Activated CD8-positive, alpha-beta T cell treated with anti-CD3 and anti-CD28 coated beads for 36 hours (primary cell): ENCODE measurements at regions not wholly inside any gene's neighbourhood (a gene's known extent, or its start where the extent isn't known, plus 50 kb on each side); places are given as distances from the start of the nearest gene placed in this dataset.

Source experiments
- ATAC-seq: fragments of 200-7000 bp; cut with Tn5 transposase; one replicate; pipeline ENCODE4 v1.10.0; 2021; ENCODE audit warnings: mild to moderate bottlenecking, moderate library complexity
- CTCF ChIA-PET: fragments of 350-600 bp; sonication (Branson Sonifier 250); formaldehyde crosslinking; loops from one replicate; lab custom pipeline; 2021; ENCODE audit warnings: antibody characterized with exemption; lab: Charles Lee
- POLR2A ChIA-PET: fragments of 350-600 bp; sonication (Branson Sonifier 250); formaldehyde crosslinking; loops from one replicate; lab custom pipeline; 2021; ENCODE audit warnings: antibody characterized with exemption; lab: Charles Lee
- DNase-seq: peaks from one replicate; pipeline ENCODE4 v3.0.0-alpha.2; 2020
- H3K27ac Mint-ChIP-seq: one replicate; pipeline ENCODE4 v1.8.0; 2021; ENCODE audit warnings: mild to moderate bottlenecking, mixed read lengths
- H3K27me3 Mint-ChIP-seq: one replicate; pipeline ENCODE4 v1.8.0; 2021; ENCODE audit warnings: mixed read lengths
- H3K36me3 Mint-ChIP-seq: one replicate; pipeline ENCODE4 v1.8.0; 2021; ENCODE audit warnings: low read depth, mixed read lengths
- H3K4me1 Mint-ChIP-seq: one replicate; pipeline ENCODE4 v1.8.0; 2021; ENCODE audit warnings: low read depth, mixed read lengths
- H3K4me3 Mint-ChIP-seq: one replicate; pipeline ENCODE4 v1.8.0; 2021; ENCODE audit warnings: mild to moderate bottlenecking, moderate library complexity, mixed read lengths
- H3K9me3 Mint-ChIP-seq: one replicate; pipeline ENCODE4 v1.8.0; 2021; ENCODE audit warnings: mixed read lengths
- intact Hi-C: fragments of 100-400 bp; cut with micrococcal nuclease; formaldehyde crosslinking; loops from one replicate; pipeline ENCODE4 v1.10.0; 2022
- TF ChIP-seq, protein P1 (sequence below): fragments of 200-600 bp; IDR thresholded peaks from one replicate; pipeline ENCODE4 v1.8.0; 2022; ENCODE audit warnings: antibody characterized with exemption, mild to moderate bottlenecking

- POLR2A ChIA-PET = no interaction called here
- peaks cover 5% of the 10 kb centered on the region for H3K4me1 Mint-ChIP-seq
- no peaks in the 10 kb centered on the region for H3K36me3 Mint-ChIP-seq
- CTCF ChIA-PET = interaction anchor here (1.0 kb wide), 1 partner anchor 80 kb away, joined by 3 read pairs; no protein-coding TSS in a partner anchor
- H3K4me3 Mint-ChIP-seq = no peak overlapping the region
- DNase-seq (no peak), ATAC-seq (no peak)
- H3K27me3 Mint-ChIP-seq = peaks cover 29% of the 10 kb centered on the region
- H3K9me3 Mint-ChIP-seq = no peaks in the 10 kb centered on the region
- intact Hi-C loops = no loop called here
- TF ChIP-seq, protein P1, sequence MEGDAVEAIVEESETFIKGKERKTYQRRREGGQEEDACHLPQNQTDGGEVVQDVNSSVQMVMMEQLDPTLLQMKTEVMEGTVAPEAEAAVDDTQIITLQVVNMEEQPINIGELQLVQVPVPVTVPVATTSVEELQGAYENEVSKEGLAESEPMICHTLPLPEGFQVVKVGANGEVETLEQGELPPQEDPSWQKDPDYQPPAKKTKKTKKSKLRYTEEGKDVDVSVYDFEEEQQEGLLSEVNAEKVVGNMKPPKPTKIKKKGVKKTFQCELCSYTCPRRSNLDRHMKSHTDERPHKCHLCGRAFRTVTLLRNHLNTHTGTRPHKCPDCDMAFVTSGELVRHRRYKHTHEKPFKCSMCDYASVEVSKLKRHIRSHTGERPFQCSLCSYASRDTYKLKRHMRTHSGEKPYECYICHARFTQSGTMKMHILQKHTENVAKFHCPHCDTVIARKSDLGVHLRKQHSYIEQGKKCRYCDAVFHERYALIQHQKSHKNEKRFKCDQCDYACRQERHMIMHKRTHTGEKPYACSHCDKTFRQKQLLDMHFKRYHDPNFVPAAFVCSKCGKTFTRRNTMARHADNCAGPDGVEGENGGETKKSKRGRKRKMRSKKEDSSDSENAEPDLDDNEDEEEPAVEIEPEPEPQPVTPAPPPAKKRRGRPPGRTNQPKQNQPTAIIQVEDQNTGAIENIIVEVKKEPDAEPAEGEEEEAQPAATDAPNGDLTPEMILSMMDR = no peak
- H3K27ac Mint-ChIP-seq = no peak overlapping the region
Observed at GRCh38 chr17:56672195-56672594, 78.7 kb downstream of the NOG start.

DNA sequence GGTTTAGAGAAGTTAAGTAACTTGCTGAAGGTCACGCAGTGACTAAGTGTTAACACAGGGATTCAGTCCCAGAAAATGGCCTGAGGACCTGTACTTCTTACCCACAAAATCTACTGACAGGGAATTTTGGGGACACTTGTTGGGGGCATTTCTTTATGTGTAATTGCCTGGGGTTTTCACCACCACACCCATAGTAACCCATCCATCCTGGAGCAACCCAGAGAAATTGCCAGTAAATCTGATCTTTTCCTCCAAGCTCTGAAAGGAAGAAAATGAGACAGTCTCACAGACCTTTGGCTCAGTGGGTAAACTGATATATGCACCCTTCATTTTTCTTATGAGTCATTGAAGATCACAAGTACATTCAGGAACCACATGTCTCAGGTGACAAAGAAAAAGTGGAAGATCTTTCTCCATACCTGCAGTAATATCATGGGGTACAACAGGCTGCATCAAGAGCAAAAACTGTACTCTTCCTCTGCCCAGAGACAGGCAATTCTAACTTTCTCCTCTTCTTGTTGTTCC lies 81.0 kb downstream of the NOG start:
- ATAC-seq (no peak), DNase-seq (no peak)
- H3K9me3 Mint-ChIP-seq = no peaks in the 10 kb centered on the region
- CTCF ChIA-PET = interaction anchor here (1.8 to 2.1 kb wide), 2 partner anchors 41 to 106 kb away, joined by 6 to 14 read pairs; no protein-coding TSS in a partner anchor
- H3K4me3 Mint-ChIP-seq = no peak overlapping the region
- TF ChIP-seq, protein P1 = no peak
- H3K4me1 Mint-ChIP-seq = peaks cover 16% of the 10 kb centered on the region
- POLR2A ChIA-PET = interaction anchor here (0.8 kb wide), 1 partner anchor 13 kb away, joined by 4 read pairs; no protein-coding TSS in a partner anchor
- no peaks in the 10 kb centered on the region for H3K36me3 Mint-ChIP-seq
- intact Hi-C loops = no loop called here
- H3K27me3 Mint-ChIP-seq = peaks cover 40% of the 10 kb centered on the region
- no peak overlapping the region for H3K27ac Mint-ChIP-seq

- Mint-ChIP-seq H3K36me3 (no peaks in the 10 kb centered on the region), H3K9me3 (no peaks in the 10 kb centered on the region), H3K27me3 (peaks cover 38% of the 10 kb centered on the region), H3K4me1 (peaks cover 22% of the 10 kb centered on the region), H3K4me3 (no peak overlapping the region), H3K27ac (no peak overlapping the region)
- TF ChIP-seq, protein P1 = no peak
- peak; percentile 35 for ATAC-seq
- ChIA-PET POLR2A (no interaction called here), CTCF (interaction anchor here (1.1 to 3.2 kb wide), 5 partner anchors 18 to 177 kb away, joined by 3 to 19 read pairs (median 14); no protein-coding TSS in a partner anchor)
- intact Hi-C loops = no loop called here
- DNase-seq = no peak
Observed at GRCh38 chr17:56675876-56676660, 82.6 kb downstream of the NOG start.

DNA sequence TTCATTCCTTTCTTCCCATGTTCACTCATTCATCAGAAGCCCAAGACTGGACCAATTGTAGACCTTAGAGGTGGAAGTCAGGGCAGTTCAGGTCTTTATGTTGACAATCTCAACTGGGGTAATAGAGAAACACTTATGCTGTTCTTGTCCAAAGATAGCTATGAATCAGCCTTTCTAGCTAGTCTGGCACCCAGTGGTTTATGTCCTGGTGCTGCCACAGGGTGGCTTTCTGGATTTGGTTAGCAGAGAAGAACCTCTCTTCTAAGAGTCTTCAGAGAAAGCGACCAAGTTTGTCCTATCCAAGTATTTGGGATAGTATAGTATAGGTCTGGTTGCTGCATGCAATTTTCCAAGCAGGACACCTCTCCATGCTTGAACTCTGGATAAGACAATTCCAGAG lies 83.3 kb downstream of the NOG start:
- DNase-seq = no peak
- Mint-ChIP-seq H3K4me3 (no peak overlapping the region), H3K27me3 (peaks cover 38% of the 10 kb centered on the region), H3K27ac (no peak overlapping the region), H3K36me3 (no peaks in the 10 kb centered on the region), H3K9me3 (no peaks in the 10 kb centered on the region), H3K4me1 (peaks cover 22% of the 10 kb centered on the region)
- POLR2A ChIA-PET = no interaction called here
- no peak for ATAC-seq
- CTCF ChIA-PET = interaction anchor here (1.3 to 3.2 kb wide), 4 partner anchors 17 to 103 kb away, joined by 5 to 19 read pairs (median 12); partner anchors contain the start of gene NOG
- TF ChIP-seq, protein P1 = no peak
- intact Hi-C loops = no loop called here
